HG03108 (cell line): ENCODE measurements at regions not wholly inside any gene's neighbourhood (a gene's known extent, or its start where the extent isn't known, plus 50 kb on each side); places are given as distances from the start of the nearest gene placed in this dataset.
"Not testable (repeated sequence)": the region's sequence is repeated elsewhere in the genome, so short reads cannot be mapped to it uniquely, and the experiment has no call there.

Source experiments
- ATAC-seq: cut with Tn5 transposase; IDR thresholded peaks from one replicate; pipeline ENCODE4 v1.9.1; 2021; ENCODE audit warnings: moderate library complexity; ENCODE audit not compliant: unreplicated experiment

- ATAC-seq, result no peak
Measured at GRCh38 chr2:8329660-8330622, 351.9 kb upstream of the ID2 start.

GRCh38 chr2:8331068-8331467, 350.8 kb upstream of the ID2 start:
- ATAC-seq, result no peak

- no peak for ATAC-seq
Measured at GRCh38 chr2:8332646-8333045, 349.2 kb upstream of the ID2 start.

GRCh38 chr2:8333177-8333831, 348.6 kb upstream of the ID2 start:
- no peak for ATAC-seq

- ATAC-seq, result not testable (repeated sequence)
Measured at GRCh38 chr2:8333832-8334187, 348.0 kb upstream of the ID2 start.

- no peak for ATAC-seq
Measured at GRCh38 chr2:8334866-8335325, 347.0 kb upstream of the ID2 start.

- no peak for ATAC-seq
Measured at GRCh38 chr2:8335801-8336200, 346.1 kb upstream of the ID2 start.

GRCh38 chr2:8337321-8337720, 344.5 kb upstream of the ID2 start:
- ATAC-seq, result no peak

GRCh38 chr2:8342407-8342806, 339.4 kb upstream of the ID2 start:
- ATAC-seq, result no peak

GRCh38 chr2:8343031-8343430, 338.8 kb upstream of the ID2 start:
- ATAC-seq, result no peak

GRCh38 chr2:8344144-8345097, 337.4 kb upstream of the ID2 start:
- no peak for ATAC-seq

GRCh38 chr2:8345200-8345599, 336.7 kb upstream of the ID2 start:
- ATAC-seq, result no peak

- no peak for ATAC-seq
Measured at GRCh38 chr2:8346208-8346607, 335.6 kb upstream of the ID2 start.

- ATAC-seq, result no peak
Measured at GRCh38 chr2:8346706-8347430, 335.0 kb upstream of the ID2 start.

- not testable (repeated sequence) for ATAC-seq
Measured at GRCh38 chr2:8348911-8349310, 332.9 kb upstream of the ID2 start.

- no peak for ATAC-seq
Measured at GRCh38 chr2:8352296-8352695, 329.6 kb upstream of the ID2 start.

GRCh38 chr2:8352989-8353388, 328.9 kb upstream of the ID2 start:
- no peak for ATAC-seq

GRCh38 chr2:8355102-8355859, 326.6 kb upstream of the ID2 start:
- ATAC-seq, result no peak

- no peak for ATAC-seq
Measured at GRCh38 chr2:8357738-8358518, 323.9 kb upstream of the ID2 start.
